ENCODE measurements at regions not wholly inside any gene's neighbourhood (a gene's known extent, or its start where the extent isn't known, plus 50 kb on each side); places are given as distances from the start of the nearest gene placed in this dataset.

DNA sequence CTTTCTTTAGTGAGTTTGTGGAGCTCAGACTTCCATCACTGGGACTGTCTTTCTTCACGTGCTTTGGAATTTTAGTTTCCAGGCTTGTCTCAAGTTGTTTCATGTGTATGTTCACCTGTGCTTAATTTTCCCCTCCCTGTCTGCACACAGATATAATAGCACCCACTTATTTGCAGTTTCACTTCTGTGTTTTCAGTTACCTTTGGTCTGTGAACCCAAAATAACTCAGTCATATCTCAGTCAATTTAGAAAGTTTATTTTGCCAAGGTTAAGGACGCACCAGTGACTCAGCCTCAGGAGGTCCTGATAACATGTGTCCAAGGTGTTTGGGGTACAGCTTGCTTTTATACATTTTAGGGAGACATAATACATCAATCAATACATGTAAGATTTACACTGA, 330.4 kb downstream of the ICE1 start:
- TF ChIP-seq, protein P1, sequence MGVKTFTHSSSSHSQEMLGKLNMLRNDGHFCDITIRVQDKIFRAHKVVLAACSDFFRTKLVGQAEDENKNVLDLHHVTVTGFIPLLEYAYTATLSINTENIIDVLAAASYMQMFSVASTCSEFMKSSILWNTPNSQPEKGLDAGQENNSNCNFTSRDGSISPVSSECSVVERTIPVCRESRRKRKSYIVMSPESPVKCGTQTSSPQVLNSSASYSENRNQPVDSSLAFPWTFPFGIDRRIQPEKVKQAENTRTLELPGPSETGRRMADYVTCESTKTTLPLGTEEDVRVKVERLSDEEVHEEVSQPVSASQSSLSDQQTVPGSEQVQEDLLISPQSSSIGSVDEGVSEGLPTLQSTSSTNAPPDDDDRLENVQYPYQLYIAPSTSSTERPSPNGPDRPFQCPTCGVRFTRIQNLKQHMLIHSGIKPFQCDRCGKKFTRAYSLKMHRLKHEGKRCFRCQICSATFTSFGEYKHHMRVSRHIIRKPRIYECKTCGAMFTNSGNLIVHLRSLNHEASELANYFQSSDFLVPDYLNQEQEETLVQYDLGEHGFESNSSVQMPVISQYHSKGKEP (tag by site-specific recombination; IDR thresholded peaks at IDR 0.05), result no peak
- TF ChIP-seq MYNN (tag by site-specific recombination; IDR thresholded peaks at IDR 0.05; ENCODE audit: borderline replicate concordance) (no peak), SETDB1 (IDR thresholded peaks at IDR 0.05; ENCODE audit: insufficient read length, low read length) (no peak), ZNF596 (tag by site-specific recombination; IDR thresholded peaks at IDR 0.05) (no peak)
- TF ChIP-seq, protein P2, sequence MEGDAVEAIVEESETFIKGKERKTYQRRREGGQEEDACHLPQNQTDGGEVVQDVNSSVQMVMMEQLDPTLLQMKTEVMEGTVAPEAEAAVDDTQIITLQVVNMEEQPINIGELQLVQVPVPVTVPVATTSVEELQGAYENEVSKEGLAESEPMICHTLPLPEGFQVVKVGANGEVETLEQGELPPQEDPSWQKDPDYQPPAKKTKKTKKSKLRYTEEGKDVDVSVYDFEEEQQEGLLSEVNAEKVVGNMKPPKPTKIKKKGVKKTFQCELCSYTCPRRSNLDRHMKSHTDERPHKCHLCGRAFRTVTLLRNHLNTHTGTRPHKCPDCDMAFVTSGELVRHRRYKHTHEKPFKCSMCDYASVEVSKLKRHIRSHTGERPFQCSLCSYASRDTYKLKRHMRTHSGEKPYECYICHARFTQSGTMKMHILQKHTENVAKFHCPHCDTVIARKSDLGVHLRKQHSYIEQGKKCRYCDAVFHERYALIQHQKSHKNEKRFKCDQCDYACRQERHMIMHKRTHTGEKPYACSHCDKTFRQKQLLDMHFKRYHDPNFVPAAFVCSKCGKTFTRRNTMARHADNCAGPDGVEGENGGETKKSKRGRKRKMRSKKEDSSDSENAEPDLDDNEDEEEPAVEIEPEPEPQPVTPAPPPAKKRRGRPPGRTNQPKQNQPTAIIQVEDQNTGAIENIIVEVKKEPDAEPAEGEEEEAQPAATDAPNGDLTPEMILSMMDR (tag by site-specific recombination; IDR thresholded peaks at IDR 0.05), result no peak
